HG02623 (cell line): ENCODE measurements at regions not wholly inside any gene's neighbourhood (a gene's known extent, or its start where the extent isn't known, plus 50 kb on each side); places are given as distances from the start of the nearest gene placed in this dataset.
"Not testable (repeated sequence)": the region's sequence is repeated elsewhere in the genome, so short reads cannot be mapped to it uniquely, and the experiment has no call there.

Experiments
- ATAC-seq: cut with Tn5 transposase; IDR thresholded peaks from one replicate; pipeline ENCODE4 v1.9.1; 2021; ENCODE audit warnings: moderate library complexity; ENCODE audit not compliant: unreplicated experiment

- no peak for ATAC-seq
Measured at GRCh38 chr4:114085611-114086345, 106.3 kb upstream of the ARSJ start.

DNA sequence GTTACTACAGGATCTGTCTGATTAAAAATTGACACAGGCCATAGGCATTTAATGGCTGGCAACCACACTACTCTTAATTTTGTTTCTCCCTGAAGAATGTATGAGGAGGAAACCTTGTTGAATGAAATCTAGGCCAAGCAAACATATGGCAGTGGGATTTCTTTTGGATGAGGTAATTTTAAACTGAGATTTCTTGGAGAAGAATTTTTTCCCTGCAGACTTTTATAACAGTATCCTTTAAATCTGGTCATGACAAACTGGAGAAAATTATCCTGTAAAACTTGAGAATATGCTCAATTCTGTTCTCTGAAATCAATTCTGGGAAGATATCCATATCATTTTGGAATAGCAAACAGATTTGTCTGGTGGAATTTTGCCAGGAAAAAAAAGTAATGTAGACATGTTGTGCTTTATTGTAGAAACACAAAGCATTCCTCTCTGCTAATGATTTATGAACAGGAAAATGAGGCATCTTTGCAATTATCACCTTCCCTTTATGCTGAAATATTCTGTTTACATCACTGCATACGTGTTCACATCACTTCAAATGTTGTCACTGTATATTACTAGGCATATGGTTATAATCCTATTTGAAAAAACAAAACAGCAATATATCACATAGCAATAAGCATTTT, 108.3 kb upstream of the ARSJ start:
- ATAC-seq: no peak

DNA sequence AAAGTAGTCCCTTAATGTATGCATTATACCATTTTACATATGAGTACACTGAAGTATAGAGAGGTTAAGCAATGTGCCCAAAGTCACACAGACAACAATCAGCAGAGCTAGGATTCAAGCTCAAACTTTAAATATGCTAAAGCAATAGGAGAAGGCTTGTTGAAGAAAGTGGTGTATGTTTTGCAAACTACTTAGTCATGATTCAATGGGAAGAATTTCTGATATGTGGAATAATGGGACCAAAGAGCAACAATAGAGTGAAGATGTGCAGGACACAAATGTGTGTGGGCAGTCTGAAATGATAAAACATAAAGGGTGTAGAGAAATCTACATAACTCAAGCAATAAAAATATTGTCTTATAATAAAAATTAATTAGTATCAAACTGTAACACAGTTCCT, 109.0 kb upstream of the ARSJ start:
- ATAC-seq: no peak

GRCh38 chr4:114091546-114091945, 112.1 kb upstream of the ARSJ start:
- no peak for ATAC-seq

- no peak for ATAC-seq
Measured at GRCh38 chr4:114093221-114093715, 113.8 kb upstream of the ARSJ start.

DNA sequence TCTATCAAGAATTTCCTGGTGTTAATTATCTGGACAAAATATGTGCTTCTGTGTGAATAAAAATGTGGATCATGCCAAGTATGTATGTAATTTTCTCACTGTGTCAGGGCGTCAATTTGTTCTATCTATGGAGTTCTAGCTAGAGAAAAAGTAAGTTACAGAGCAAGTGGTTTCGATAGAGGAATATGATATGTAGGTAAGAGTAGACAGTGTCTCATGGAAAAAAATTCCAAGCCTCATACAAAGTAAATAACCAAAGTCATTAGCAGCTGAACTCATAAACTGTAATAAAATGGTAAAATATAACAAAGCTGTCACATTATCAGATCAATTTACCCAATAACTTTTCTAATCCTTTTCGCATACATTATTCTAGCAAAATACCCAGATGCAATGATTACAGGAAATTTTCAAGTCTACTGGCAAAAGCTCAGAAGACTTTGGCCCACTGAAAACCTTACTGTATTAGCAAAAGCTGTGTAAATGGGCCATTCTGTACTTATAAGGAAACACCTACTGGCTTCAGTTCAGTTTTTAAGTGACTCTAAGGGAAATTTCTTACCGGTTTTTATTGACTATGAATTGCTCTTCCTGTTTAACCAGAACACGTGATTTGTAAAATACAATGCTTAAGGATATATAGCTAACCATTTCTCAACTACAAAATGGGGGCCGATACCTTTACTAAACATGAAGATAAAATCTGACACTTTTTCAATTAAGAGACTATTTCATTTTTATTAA, 121.0 kb upstream of the ARSJ start:
- no peak for ATAC-seq

GRCh38 chr4:114103908-114104307, 124.5 kb upstream of the ARSJ start:
- ATAC-seq: no peak

GRCh38 chr4:114108869-114109268, 129.4 kb upstream of the ARSJ start:
- ATAC-seq: no peak

- ATAC-seq: no peak
Measured at GRCh38 chr4:114109776-114110175, 130.3 kb upstream of the ARSJ start.

DNA sequence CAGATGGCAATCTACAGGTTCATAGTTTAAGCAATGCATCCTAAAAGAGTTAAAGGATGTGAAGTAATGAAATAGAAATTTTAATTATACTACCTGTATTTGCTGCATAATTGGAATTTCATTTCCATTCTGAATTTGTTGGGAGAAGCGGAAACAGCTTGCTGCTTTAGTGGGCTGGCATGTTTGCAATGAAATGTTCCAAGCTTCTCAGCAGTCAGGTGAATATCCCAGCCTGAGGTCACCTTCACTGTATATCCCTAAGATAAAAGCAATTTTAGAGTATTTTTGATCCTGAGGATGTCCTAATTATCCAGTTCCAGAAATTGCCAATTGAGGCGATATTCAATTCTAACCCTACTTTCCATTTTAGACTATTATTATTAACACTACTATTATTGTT, 136.1 kb upstream of the ARSJ start:
- ATAC-seq: no peak

GRCh38 chr4:114116861-114117260, 137.4 kb upstream of the ARSJ start:
- no peak for ATAC-seq

- no peak for ATAC-seq
Measured at GRCh38 chr4:114121221-114121620, 141.8 kb upstream of the ARSJ start.

GRCh38 chr4:114132199-114132598, 152.8 kb upstream of the ARSJ start:
- ATAC-seq: no peak

DNA sequence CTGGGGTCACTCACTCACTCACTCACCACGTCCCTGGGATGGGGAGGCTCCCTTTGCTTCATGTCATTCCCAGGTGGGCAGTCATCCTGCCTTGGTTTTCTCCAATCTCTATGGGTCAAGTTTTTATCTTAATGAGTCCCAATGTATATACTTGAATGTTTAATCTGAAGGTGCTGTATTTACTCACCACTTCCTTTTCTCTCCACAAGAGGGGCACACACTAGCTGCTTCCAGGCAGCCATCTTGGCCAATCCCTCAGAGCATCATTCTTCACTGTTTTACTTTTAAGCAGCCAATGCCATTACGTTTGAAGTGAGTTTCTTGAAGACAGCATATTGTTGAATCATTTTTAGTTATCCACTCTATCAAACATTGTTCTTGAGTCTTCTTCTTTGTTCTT, 153.4 kb upstream of the ARSJ start:
- ATAC-seq: no peak

DNA sequence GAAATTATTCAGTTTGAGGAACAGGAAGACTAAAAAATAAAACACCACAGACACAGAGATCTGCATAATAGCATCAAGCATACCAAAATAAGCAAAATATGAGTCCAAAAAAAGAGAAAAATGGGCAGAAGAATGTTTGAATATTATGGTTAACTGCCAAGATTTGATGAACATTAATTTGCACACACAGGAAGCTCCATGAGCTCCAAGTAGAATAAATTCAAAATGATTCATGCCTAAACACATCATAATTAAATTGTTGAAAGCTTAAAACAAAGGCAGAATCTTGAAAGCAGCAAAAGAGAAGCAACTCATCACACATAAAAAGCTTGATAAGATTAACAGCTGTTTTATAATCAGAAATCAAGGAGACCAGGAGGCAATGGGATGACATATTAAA, 156.6 kb upstream of the ARSJ start:
- ATAC-seq: no peak

DNA sequence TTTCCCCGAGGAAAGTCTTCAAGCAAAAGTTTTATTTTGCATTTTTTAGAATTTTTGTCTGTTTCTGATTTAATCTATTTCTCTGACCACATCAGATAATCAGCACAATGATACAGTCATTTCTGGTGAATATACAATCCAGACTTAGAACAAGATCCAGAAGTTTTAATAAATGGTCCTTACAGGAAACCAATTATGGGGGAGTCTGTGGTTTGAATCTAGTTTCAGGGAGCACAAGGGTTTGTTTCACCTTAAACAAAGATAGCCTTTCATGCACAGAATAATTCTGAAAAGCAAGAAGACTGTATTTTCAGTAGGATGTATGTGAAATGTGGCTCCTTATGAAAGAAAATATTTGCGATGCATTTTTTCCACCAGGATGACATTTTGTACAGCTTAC, 158.5 kb upstream of the ARSJ start:
- no peak for ATAC-seq

- no peak for ATAC-seq
Measured at GRCh38 chr4:114146947-114147618, 167.6 kb upstream of the ARSJ start.

- ATAC-seq: not testable (repeated sequence)
Measured at GRCh38 chr4:114147619-114148208, 168.3 kb upstream of the ARSJ start.

- not testable (repeated sequence) for ATAC-seq
Measured at GRCh38 chr4:114148372-114149070, 169.1 kb upstream of the ARSJ start.

GRCh38 chr4:114156371-114156770, 176.9 kb upstream of the ARSJ start:
- no peak for ATAC-seq
